Activated T-cell treated with anti-CD3 and anti-CD28 coated beads, Interleukin-2, amount 50 U/mL, for 24 hours (primary cell): ENCODE measurements at regions not wholly inside any gene's neighbourhood (a gene's known extent, or its start where the extent isn't known, plus 50 kb on each side); places are given as distances from the start of the nearest gene placed in this dataset.

Source experiments
- DNase-seq: peaks from one replicate; pipeline ENCODE4 v3.0.0-alpha.2; 2020
- H3K27ac Mint-ChIP-seq: 2 replicates; pipeline ENCODE4 v1.8.0; 2020; ENCODE audit warnings: mild to moderate bottlenecking, mixed read lengths
- H3K27me3 Mint-ChIP-seq: 2 replicates; pipeline ENCODE4 v1.8.0; 2020; ENCODE audit warnings: mixed read lengths
- H3K36me3 Mint-ChIP-seq: 2 replicates; pipeline ENCODE4 v1.8.0; 2020; ENCODE audit warnings: low read depth, mixed read lengths
- H3K4me1 Mint-ChIP-seq: 2 replicates; pipeline ENCODE4 v1.8.0; 2020; ENCODE audit warnings: low read depth, mixed read lengths
- H3K4me3 Mint-ChIP-seq: 2 replicates; pipeline ENCODE4 v1.8.0; 2020; ENCODE audit warnings: mild to moderate bottlenecking, moderate library complexity, mixed read lengths
- H3K9me3 Mint-ChIP-seq: 2 replicates; pipeline ENCODE4 v1.8.0; 2020; ENCODE audit warnings: mixed read lengths

GRCh38 chr1:91575909-91576519 is 75.4 kb downstream of the CDC7 start:
- Mint-ChIP-seq H3K27me3 (no peaks in the 10 kb centered on the region), H3K36me3 (no peaks in the 10 kb centered on the region), H3K4me3 (no peak overlapping the region), H3K4me1 (peaks cover 25% of the 10 kb centered on the region), H3K9me3 (no peaks in the 10 kb centered on the region), H3K27ac (no peak overlapping the region)
- DNase-seq = no peak

GRCh38 chr1:91578320-91579109 is 77.9 kb downstream of the CDC7 start:
- H3K9me3 Mint-ChIP-seq = no peaks in the 10 kb centered on the region
- H3K27me3 Mint-ChIP-seq = no peaks in the 10 kb centered on the region
- H3K4me3 Mint-ChIP-seq = no peak overlapping the region
- no peak overlapping the region for H3K27ac Mint-ChIP-seq
- no peak for DNase-seq
- peaks cover 15% of the 10 kb centered on the region for H3K4me1 Mint-ChIP-seq
- H3K36me3 Mint-ChIP-seq = no peaks in the 10 kb centered on the region

- Mint-ChIP-seq H3K4me3 (no peak overlapping the region), H3K36me3 (no peaks in the 10 kb centered on the region), H3K9me3 (no peaks in the 10 kb centered on the region), H3K27me3 (no peaks in the 10 kb centered on the region), H3K4me1 (peaks cover 17% of the 10 kb centered on the region), H3K27ac (no peak overlapping the region)
- no peak for DNase-seq
Measured at GRCh38 chr1:91579658-91580228, 79.1 kb downstream of the CDC7 start.

- DNase-seq = no peak
- Mint-ChIP-seq H3K27ac (no peak overlapping the region), H3K36me3 (no peaks in the 10 kb centered on the region), H3K9me3 (no peaks in the 10 kb centered on the region), H3K4me1 (peaks cover 2% of the 10 kb centered on the region), H3K27me3 (no peaks in the 10 kb centered on the region), H3K4me3 (no peak overlapping the region)
Measured at GRCh38 chr1:91582431-91582921, 81.8 kb downstream of the CDC7 start.

GRCh38 chr1:91583326-91583755 is 82.7 kb downstream of the CDC7 start:
- Mint-ChIP-seq H3K36me3 (no peaks in the 10 kb centered on the region), H3K9me3 (no peaks in the 10 kb centered on the region), H3K27ac (no peak overlapping the region), H3K4me3 (no peak overlapping the region), H3K4me1 (peaks cover 2% of the 10 kb centered on the region), H3K27me3 (no peaks in the 10 kb centered on the region)
- no peak for DNase-seq

GRCh38 chr1:91584309-91584708 is 83.7 kb downstream of the CDC7 start:
- no peaks in the 10 kb centered on the region for H3K36me3 Mint-ChIP-seq
- DNase-seq = no peak
- H3K4me3 Mint-ChIP-seq = no peak overlapping the region
- H3K9me3 Mint-ChIP-seq = no peaks in the 10 kb centered on the region
- peaks cover 2% of the 10 kb centered on the region for H3K4me1 Mint-ChIP-seq
- H3K27me3 Mint-ChIP-seq = no peaks in the 10 kb centered on the region
- no peak overlapping the region for H3K27ac Mint-ChIP-seq

- Mint-ChIP-seq H3K4me3 (no peak overlapping the region), H3K27ac (no peak overlapping the region), H3K27me3 (no peaks in the 10 kb centered on the region), H3K9me3 (no peaks in the 10 kb centered on the region), H3K4me1 (peaks cover 2% of the 10 kb centered on the region), H3K36me3 (no peaks in the 10 kb centered on the region)
- no peak for DNase-seq
Measured at GRCh38 chr1:91584878-91585277, 84.2 kb downstream of the CDC7 start.

- H3K27ac Mint-ChIP-seq = no peak overlapping the region
- no peaks in the 10 kb centered on the region for H3K9me3 Mint-ChIP-seq
- no peak overlapping the region for H3K4me3 Mint-ChIP-seq
- DNase-seq = no peak
- H3K36me3 Mint-ChIP-seq = no peaks in the 10 kb centered on the region
- no peaks in the 10 kb centered on the region for H3K27me3 Mint-ChIP-seq
- H3K4me1 Mint-ChIP-seq = peaks cover 2% of the 10 kb centered on the region
Measured at GRCh38 chr1:91585502-91585901, 84.9 kb downstream of the CDC7 start.

- Mint-ChIP-seq H3K4me1 (peaks cover 5% of the 10 kb centered on the region), H3K27ac (no peak overlapping the region), H3K36me3 (no peaks in the 10 kb centered on the region), H3K4me3 (no peak overlapping the region), H3K9me3 (no peaks in the 10 kb centered on the region), H3K27me3 (no peaks in the 10 kb centered on the region)
- DNase-seq = no peak
Measured at GRCh38 chr1:91585982-91586381, 85.3 kb downstream of the CDC7 start.

GRCh38 chr1:91589437-91589836 is 88.8 kb downstream of the CDC7 start:
- Mint-ChIP-seq H3K4me1 (peaks cover 24% of the 10 kb centered on the region), H3K36me3 (no peaks in the 10 kb centered on the region), H3K27me3 (no peaks in the 10 kb centered on the region), H3K27ac (no peak overlapping the region), H3K4me3 (no peak overlapping the region), H3K9me3 (no peaks in the 10 kb centered on the region)
- no peak for DNase-seq

GRCh38 chr1:91591175-91591974 is 90.7 kb downstream of the CDC7 start:
- Mint-ChIP-seq H3K27ac (peak overlapping the region; percentile 87), H3K36me3 (no peaks in the 10 kb centered on the region), H3K9me3 (no peaks in the 10 kb centered on the region), H3K4me1 (peaks cover 25% of the 10 kb centered on the region), H3K27me3 (no peaks in the 10 kb centered on the region), H3K4me3 (peak overlapping the region; percentile 61)
- DNase-seq = no peak

- Mint-ChIP-seq H3K27ac (peak overlapping the region; percentile 87), H3K4me3 (peak overlapping the region; percentile 61), H3K36me3 (no peaks in the 10 kb centered on the region), H3K4me1 (peaks cover 31% of the 10 kb centered on the region), H3K9me3 (no peaks in the 10 kb centered on the region), H3K27me3 (no peaks in the 10 kb centered on the region)
- DNase-seq = no peak
Measured at GRCh38 chr1:91592716-91593477, 92.2 kb downstream of the CDC7 start.

- Mint-ChIP-seq H3K27ac (no peak overlapping the region), H3K4me1 (peaks cover 31% of the 10 kb centered on the region), H3K9me3 (no peaks in the 10 kb centered on the region), H3K27me3 (no peaks in the 10 kb centered on the region), H3K4me3 (no peak overlapping the region), H3K36me3 (no peaks in the 10 kb centered on the region)
- no peak for DNase-seq
Measured at GRCh38 chr1:91594383-91595055, 93.9 kb downstream of the CDC7 start.
